ENCODE measurements at regions not wholly inside any gene's neighbourhood (a gene's known extent, or its start where the extent isn't known, plus 50 kb on each side); places are given as distances from the start of the nearest gene placed in this dataset.

DNA sequence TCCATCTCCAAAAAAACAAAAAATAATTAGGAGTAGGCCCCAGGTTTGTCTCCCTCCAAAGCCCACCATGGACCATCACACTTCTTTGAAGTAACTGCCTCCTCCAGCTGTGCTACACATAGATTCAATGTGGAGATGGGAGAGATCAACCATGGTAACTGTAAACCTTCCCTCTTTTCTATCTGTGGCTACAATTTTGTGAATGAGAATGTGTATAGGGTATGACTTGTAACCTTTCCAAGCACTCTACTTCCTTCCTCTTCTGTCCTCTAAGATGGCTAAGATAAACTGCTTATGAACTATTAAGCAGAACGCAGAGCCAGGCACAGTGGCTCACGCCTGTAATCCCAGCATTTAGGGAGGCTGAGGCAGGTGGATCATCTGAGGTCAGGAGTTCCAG lies 55.5 kb upstream of the ATP11B start:
- WGBS: 87% methylated on average over 2 of the region's 2 CpGs
- TF ChIP-seq YY1 (IDR thresholded peaks at IDR 0.05) (no peak), SP1 (IDR thresholded peaks at IDR 0.05) (no peak), GABPA (IDR thresholded peaks at IDR 0.05 in 1 of 2, conservative IDR thresholded peaks at IDR 0.05 in 1 of 2) (no peak), HNF4A (conservative IDR thresholded peaks at IDR 0.05) (no peak), HNF4G (IDR thresholded peaks at IDR 0.05) (no peak), MAX (IDR thresholded peaks at IDR 0.05) (no peak), FOXA1 (IDR thresholded peaks at IDR 0.05) (no peak), RXRA (IDR thresholded peaks at IDR 0.05) (no peak), ZBTB33 (IDR thresholded peaks at IDR 0.05) (no peak), FOXA2 (IDR thresholded peaks at IDR 0.05) (no peak), NR2F2 (IDR thresholded peaks at IDR 0.05) (no peak), RAD21 (IDR thresholded peaks at IDR 0.05) (no peak), REST (IDR thresholded peaks at IDR 0.05) (no peak), EGR1 (IDR thresholded peaks at IDR 0.05; ENCODE audit: low read depth in 2 of 2) (no peak), JUND (IDR thresholded peaks at IDR 0.05) (no peak), TAF1 (conservative IDR thresholded peaks at IDR 0.05) (no peak)
- TF ChIP-seq, protein P1, sequence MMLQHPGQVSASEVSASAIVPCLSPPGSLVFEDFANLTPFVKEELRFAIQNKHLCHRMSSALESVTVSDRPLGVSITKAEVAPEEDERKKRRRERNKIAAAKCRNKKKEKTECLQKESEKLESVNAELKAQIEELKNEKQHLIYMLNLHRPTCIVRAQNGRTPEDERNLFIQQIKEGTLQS (IDR thresholded peaks at IDR 0.05): no peak
- TF ChIP-seq, protein P2, sequence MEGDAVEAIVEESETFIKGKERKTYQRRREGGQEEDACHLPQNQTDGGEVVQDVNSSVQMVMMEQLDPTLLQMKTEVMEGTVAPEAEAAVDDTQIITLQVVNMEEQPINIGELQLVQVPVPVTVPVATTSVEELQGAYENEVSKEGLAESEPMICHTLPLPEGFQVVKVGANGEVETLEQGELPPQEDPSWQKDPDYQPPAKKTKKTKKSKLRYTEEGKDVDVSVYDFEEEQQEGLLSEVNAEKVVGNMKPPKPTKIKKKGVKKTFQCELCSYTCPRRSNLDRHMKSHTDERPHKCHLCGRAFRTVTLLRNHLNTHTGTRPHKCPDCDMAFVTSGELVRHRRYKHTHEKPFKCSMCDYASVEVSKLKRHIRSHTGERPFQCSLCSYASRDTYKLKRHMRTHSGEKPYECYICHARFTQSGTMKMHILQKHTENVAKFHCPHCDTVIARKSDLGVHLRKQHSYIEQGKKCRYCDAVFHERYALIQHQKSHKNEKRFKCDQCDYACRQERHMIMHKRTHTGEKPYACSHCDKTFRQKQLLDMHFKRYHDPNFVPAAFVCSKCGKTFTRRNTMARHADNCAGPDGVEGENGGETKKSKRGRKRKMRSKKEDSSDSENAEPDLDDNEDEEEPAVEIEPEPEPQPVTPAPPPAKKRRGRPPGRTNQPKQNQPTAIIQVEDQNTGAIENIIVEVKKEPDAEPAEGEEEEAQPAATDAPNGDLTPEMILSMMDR (IDR thresholded peaks at IDR 0.05; ENCODE audit: low read depth, low read length, missing input control): no peak
- no peaks in the 10 kb centered on the region for H3K9me3 ChIP-seq (ENCODE audit: control insufficient read depth in 4 of 4, low read length in 3 of 4)
- no peaks in the 10 kb centered on the region for H3K36me3 ChIP-seq (ENCODE audit: control insufficient read depth in 4 of 4, insufficient read depth in 3 of 4, low read depth in 1 of 4, low read length in 3 of 4)
- H3K9ac ChIP-seq (ENCODE audit: low read depth in 1 of 2, low read length in 2 of 2): no peak overlapping the region
- no peak for DNase-seq (ENCODE audit: low spot score)
- no peak overlapping the region for H3K4me3 ChIP-seq (ENCODE audit: low read depth in 1 of 3, low read length in 3 of 3)
- no peaks in the 10 kb centered on the region for H3K27me3 ChIP-seq (ENCODE audit: control insufficient read depth in 4 of 4, insufficient read depth in 4 of 4, low read length in 3 of 4)
- H3K4me1 ChIP-seq (ENCODE audit: control insufficient read depth in 4 of 4, insufficient read depth in 4 of 4, low read length in 3 of 4): no peaks in the 10 kb centered on the region
- no peak overlapping the region for H3K27ac ChIP-seq (ENCODE audit: low read depth in 1 of 2, low read length in 2 of 2)
